ENCODE measurements at regions not wholly inside any gene's neighbourhood (a gene's known extent, or its start where the extent isn't known, plus 50 kb on each side); places are given as distances from the start of the nearest gene placed in this dataset.
A peak's percentile ranks its signal among the peaks of the same experiment; 100 is the strongest.
"Not testable (repeated sequence)": the region's sequence is repeated elsewhere in the genome, so short reads cannot be mapped to it uniquely, and the experiment has no call there.

DNA sequence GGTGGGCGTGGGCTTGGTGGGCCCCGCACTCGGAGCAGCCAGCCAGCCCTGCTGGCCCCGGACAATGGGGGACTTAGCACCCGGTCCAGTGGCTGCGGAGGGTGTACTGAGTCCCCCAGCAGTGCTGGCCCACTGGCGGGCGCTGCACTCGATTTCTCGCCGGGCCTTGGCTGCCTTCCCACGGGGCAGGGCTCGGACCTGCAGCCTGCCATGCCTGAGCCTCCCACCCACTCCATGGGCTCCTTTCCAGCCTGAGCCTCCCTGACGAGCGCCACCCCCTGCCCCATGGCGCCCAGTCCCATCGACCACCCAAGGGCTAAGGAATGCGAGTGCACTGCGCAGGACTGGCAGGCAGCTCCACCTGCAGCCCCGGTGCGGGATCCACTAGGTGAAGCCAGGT is 2147.6 kb downstream of the LRRC4C start:
- DNase-seq (ENCODE audit: low read depth in 4 of 4, low spot score in 3 of 4): not testable (repeated sequence)

DNA sequence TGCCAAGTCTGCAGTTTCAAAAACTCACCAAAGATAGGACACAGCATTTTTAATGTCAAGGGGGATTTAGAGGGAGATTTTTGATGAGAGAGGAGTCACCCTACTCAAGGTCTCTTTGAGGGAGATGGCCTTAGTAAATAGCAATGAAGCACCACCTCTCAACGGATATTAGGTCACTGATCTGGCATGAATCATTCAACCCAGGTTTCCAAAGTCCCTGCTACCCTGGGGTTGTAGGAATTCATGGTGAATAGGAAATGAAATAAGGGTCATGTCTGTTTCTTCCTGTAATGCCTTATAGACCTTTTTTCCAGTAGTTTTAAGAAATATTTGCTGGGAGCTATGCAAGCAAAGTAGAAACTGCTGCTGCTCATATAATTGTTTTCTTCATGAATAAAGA is 2154.9 kb downstream of the LRRC4C start:
- no peak for DNase-seq (ENCODE audit: low read depth in 4 of 4, low spot score in 3 of 4)

DNA sequence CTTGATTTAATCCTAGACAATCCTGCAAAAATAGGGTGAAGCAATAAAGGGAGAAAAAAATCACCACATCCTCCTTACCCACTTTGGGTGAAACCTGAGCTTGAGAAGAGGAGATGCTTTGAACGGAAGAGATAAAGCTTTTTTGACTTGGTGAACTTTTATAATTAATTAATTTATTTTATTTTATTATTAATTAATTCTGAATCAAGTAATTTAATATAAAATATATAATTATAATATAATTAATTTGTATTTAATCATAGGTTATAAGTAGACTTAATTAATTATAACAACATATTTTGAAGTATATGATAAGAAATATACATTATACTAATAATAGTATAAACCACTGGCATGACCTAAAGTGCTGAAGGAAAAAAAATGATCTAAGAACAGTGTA is 2164.8 kb downstream of the LRRC4C start:
- DNase-seq (ENCODE audit: low read depth in 4 of 4, low spot score in 3 of 4): no peak

DNA sequence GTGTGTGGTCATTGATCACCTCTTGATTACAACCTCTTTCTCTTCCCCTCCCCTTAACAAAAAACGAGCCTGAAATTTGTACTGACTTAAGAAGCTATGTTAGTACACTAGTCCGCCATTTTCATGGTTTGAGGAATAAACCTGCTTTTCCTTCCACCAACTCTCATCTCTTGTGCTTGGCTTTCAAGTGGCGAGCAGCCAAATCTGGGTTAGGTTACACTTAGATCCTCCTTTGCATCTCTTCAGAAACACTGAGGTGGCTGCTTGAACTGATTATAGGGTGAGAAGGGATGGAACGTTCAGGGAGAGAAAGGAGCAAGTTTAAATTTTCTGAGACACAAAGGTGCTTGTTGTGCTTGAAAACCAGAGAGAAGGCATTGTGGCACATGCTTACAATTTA is 2171.4 kb downstream of the LRRC4C start:
- DNase-seq (ENCODE audit: low read depth in 4 of 4, low spot score in 3 of 4): no peak

DNA sequence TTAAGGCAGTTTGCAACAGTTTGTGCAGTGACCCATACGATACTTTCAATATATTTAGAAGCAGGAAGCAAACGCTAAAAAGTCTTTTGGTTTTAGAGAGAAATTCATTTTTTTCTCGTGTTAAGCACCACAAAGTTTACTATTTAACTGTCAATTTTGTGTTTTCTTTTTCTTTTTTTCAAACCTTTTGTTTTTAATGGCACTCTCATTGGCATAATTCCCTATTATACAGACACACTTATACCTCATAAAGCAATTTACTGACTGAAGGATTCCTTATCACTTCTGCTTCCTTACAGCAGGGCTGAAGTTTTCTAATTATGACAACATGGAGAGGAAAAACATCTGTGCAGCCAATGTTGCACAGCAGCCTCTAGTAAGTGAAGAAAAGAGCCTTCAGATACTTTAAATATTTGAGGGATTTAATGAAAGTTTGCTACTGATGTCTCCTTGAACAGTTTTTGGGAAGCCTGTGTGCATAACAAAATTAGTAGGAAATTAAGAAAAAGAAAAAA is 2191.2 kb downstream of the LRRC4C start:
- peak; percentile 6 to 20 (median 14) for DNase-seq (ENCODE audit: low read depth in 4 of 4, low spot score in 3 of 4)

DNA sequence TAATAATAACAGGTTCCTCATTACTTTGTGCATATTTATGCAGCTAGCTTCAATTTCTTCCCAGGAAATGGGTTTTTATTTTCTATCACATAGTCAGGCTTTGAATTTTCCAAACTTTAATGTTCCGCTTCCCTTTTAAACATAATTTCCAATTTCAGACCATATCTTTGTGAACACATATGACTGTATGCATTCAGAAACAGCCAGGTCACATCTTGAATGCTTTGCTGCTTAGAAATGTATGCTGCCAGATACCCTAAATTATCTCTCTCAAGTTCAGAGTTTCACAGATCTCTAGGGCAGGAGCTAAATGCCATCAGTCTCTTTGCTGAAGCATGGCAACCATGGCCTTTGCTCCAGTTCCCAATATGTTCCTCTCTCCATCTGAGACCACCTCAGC is 2203.8 kb downstream of the LRRC4C start:
- no peak for DNase-seq (ENCODE audit: low read depth in 4 of 4, low spot score in 3 of 4)

DNA sequence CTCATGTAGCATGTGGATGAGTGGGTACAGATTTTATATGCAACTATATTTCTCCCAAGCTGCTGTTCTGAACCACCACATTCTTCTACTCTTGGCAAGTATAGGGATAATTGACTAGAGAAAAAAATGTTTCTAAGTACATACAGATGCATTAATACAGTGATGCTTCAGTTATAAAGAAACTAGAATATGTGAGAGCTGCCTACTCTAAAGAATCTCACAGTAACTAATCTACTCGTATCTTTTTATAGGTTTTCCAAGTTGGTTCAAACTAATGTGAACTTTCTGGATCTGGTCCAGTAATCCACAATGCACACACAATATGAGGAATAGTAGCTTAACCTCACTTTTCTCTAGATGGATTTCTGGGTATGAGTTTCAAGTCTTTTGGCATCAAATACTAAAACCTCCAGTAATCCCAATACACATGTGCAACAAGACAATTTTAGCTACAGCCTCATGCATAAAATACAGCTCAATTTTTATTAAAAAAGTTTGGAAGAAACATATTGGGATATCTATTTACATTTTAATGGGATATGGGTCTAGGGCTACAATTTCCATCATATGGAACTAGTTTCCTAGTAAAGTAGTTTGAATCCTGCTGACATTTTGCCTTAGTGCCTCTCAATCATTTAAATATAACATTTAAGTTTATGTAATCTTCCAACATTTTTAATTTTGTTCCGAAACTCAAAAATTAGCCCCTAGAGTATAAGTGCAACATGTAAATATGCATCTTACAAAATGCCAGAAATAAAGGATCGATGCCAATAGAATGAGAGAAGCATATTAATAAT is 2209.7 kb downstream of the LRRC4C start:
- no peak for DNase-seq (ENCODE audit: low read depth in 4 of 4, low spot score in 3 of 4)

DNA sequence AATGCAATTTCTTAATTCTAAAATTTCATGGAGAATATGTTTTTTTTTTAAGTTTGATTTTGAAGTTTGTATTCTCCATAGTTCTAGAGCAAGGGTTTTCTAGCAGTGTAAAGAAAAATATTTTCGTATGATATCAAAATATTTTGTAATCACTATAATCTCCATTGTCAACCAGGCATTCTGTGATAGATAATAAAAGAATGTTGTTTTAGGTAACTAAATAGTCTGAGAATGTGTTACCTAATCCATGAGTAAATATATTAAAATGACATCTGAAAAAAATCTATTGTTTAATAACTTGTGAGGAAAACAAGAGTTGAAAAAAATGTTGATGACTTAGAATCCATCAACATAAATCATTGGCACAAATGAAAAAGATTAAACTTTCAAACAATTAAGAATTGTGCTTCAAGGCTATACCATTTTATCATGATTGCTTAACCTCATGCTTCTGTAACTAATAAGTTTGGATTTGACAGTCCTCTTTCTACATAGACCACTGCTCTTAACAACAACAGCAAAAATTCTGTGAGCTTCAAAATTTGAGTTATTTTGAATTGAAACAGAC is 2211.8 kb downstream of the LRRC4C start:
- no peak for DNase-seq (ENCODE audit: low read depth in 4 of 4, low spot score in 3 of 4)

DNA sequence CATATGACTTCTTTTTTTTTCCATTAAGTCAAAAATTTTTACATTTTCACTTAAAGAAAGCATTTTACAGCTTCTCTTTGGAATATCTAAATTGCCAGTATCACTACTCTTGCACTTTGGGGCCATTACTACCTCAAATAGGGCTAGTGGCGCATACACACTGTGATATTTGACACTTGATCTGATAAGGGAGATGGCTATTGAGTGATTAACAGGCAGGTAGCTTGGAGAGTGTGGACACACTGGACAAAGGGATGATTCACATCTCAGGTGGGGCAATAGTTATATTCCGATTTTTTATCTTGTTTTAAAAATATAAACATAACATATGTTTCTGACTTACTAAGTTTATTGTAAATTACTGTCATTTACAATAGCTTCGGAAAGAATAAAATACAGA is 2219.9 kb downstream of the LRRC4C start:
- DNase-seq (ENCODE audit: low read depth in 4 of 4, low spot score in 3 of 4): no peak

DNA sequence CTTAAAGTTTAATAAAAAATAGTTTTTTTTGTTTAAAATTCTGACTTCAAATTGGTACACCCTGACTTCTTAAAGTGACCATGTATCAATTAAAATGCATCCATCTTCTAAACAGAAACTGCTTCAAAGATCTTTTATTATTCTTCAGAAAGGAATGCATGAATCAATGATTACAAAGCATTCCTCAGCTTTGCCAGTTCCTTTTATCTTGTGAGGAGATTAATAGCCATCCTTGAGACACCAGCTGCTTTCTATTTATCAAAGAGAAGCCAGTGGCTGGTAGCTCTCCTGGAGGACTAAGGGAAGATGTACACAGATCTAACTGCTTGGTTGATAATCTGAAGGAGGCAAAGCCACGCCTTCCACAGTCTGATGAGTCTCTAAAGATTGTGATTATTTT is 2222.5 kb downstream of the LRRC4C start:
- DNase-seq (ENCODE audit: low read depth in 4 of 4, low spot score in 3 of 4): no peak

DNA sequence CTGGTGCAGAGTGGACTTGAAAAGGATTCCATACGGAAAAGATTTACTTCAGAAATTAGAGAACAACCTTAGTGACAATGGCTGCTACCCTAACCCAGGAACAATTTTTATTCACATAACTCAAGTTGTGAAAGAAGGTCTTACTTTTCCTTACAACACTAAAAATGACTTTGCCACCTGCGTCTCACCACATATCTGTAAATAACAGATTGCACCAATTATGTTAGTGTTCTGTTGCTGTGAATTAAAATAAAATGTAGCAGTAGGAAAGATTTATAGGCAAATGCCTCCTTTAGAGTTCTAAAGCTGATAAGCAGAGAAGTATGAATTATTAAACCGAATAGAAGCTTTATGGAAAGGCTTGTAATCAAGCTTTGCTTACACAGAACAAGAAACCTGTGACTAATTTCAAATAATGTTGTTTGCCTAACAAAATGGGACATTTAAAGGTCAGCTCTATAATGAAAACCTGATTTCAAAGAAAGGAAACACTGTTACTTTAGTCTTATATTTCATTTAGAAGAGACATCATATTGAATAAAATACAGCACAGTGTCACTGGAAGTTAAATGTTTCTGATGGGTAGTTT is 2237.8 kb downstream of the LRRC4C start:
- no peak for DNase-seq (ENCODE audit: low read depth in 4 of 4, low spot score in 3 of 4)

DNA sequence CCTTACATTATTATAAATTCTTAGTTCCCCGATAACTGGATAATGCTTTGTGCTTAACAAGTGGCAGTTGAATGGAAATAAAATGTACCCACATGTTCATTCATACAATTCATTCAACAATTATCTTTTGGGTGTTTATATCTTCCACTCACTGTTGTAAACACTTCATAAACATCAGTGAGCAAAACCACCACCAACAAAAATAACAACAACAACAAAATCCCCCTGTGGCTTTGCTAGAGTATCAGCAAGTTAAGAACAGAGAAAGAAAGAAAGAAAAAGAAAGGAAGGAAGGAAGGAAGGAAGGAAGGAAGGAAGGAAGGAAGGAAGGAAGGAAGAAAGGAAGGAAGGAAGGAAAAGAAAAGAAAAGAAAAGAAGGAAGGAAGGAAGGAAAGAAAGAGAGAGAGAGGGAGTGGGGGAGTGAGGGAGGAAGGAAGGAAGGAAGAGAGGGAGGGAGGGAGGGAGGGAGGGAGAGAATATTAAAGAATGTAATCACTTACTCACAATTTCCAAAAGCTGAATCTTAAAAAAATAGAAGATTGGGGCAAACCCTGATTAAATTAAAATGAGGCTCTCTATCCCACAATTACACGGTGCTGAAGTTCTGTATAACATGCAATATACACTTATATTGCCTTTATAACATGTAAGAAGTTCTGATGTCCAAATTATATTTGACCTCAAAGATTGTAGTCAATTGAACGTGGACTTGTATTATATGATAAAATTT is 2238.8 kb downstream of the LRRC4C start:
- DNase-seq (ENCODE audit: low read depth in 4 of 4, low spot score in 3 of 4): no peak

DNA sequence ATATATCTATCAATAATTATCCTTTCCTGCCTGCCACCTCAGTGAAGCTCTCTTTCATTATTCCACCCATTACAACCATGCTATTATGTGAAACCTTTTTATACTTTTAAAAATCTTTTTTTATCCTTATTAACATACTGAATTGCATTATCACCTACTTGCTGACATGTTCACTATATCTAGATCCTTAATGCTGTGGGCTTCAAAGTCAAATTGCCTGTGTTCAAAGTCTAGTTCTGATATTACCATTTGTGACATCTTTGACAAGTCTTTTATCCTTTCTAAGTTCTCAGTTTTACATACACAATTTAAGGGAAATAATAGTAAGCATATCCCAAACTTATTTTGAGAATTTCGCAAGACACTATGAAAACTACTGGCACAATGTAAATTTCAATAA is 2239.4 kb downstream of the LRRC4C start:
- DNase-seq (ENCODE audit: low read depth in 4 of 4, low spot score in 3 of 4): no peak

DNA sequence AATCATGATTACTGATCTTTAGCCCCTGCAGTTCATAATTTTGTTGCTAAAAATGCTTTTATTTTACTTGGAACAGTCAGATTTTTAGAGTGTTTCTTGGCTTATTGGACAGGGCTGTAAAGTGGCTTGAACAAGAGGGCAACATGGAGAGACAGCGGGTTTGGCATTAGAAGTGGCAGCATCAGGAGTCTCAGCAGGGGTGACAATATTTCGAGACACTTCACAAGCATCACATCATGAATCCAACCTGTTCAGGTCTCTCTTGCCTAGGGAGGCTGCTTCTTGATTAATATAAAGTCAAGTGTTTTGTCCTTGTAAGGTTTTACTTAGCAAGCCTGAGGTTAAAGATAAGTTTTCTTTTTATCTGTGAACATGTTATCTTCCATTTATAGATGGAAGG is 2249.5 kb downstream of the LRRC4C start:
- no peak for DNase-seq (ENCODE audit: low read depth in 4 of 4, low spot score in 3 of 4)

DNA sequence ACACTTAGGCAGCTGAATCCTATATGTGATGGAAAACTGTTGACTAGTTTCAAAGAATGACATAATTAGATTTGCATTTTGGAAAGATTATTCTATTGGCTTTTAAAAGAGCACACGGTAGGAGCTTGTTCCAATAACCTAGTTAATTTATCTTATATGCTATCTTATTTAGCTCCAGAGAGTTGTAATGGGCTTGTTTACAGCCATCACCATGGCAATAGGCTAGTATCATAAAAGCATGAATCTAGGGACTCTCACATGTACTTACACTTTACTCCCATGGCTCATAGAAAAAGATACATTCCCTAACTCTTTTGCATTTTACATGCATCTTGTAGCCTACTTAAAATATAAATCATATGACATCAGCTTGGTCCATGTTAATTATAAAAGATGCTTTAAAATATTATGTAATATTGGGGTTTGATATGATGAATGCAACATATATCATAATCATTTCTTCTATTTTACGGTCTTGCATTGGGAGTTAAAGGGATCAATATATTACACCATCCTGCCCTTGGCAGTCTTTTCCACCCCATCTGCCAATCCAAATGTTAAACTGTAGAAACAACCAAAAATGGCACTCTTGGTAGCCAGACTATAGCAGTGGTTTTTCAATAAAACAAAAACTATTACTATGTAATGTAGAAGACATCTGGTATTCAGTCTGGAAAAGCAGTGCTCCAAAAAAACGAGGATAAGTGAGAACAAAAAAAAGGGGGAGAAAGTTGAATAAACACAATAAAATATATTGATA is 2254.0 kb downstream of the LRRC4C start:
- DNase-seq (ENCODE audit: low read depth in 4 of 4, low spot score in 3 of 4): no peak

DNA sequence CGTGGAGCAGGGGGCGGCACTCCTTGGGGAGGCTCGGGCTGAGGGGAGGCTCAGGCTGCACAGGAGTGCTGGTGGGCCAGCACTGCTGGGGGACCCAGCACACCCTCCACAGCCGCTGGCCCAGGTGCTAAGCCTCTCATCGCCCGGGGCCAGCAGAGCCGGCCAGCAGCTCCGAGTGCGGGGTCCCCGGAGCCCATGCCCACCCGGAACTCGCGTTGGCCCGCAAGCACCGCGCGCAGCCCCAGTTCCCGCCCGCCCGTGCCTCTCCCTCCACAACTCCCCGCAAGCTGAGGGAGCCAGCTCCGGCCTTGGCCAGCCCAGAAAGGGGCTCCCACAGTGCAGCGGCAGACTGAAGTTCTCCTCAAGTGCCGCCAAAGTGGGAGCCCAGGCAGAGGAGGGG is 2266.8 kb downstream of the LRRC4C start:
- no peak for DNase-seq (ENCODE audit: low read depth in 4 of 4, low spot score in 3 of 4)

DNA sequence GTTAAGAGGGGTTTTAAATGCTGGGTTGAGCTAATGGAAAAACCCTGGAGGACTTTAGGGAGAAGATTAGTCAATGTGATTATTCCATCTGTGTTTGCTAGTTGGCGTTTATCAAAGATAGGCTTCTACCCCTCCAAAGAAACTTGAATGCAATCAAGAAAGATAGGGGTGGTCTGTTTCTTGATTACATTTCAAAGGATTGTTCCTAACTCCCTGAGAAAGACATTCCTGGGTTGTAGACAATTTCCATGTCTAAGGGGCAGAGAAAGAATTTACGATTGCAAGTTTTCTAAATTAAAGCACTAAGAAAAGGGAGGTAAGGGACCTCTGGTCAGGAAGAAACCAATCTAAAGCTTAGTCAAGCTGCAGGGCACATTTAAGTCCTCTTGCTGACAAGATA is 2268.7 kb downstream of the LRRC4C start:
- DNase-seq (ENCODE audit: low read depth in 4 of 4, low spot score in 3 of 4): no peak

DNA sequence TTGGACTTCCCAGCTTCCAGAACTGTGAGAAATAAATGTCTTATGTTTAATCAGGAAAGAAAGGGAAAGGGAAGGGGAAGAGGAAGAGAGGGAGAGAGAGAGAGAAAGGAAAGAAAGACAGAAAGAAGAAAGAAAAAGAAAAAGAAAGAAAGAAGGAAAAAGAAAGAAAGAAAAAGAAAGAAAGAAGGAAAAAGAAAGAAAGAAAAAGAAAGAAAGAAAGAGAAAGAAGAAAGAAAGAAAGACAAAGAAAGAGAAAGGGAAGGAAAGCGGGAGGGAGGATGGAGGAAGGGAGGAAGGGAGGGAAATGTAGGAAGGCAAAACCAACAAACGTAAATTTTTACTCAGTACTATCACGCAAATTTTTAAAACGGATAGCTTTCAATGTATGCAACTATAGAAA is 2281.8 kb downstream of the LRRC4C start:
- no peak for DNase-seq (ENCODE audit: low read depth in 4 of 4, low spot score in 3 of 4)

DNA sequence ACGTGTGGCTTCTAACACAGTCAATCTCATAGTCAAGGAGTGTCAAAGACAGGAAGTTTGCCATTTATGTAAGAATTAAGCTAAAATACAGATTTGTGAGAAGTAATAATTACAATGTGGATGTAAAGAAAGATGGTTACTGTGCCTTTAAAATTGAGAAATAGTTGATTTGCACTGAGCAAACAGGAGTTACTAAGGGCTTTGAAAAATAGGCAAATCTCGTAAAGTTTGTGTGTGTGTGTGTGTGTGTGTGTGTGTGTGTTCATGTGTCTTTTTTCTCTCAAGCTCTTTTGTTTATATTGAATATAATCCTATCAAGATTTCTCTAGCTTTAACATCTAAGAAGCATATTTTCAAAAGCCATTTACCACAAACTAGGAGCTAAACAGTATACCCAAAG is 2284.5 kb downstream of the LRRC4C start:
- DNase-seq (ENCODE audit: low read depth in 4 of 4, low spot score in 3 of 4): no peak

DNA sequence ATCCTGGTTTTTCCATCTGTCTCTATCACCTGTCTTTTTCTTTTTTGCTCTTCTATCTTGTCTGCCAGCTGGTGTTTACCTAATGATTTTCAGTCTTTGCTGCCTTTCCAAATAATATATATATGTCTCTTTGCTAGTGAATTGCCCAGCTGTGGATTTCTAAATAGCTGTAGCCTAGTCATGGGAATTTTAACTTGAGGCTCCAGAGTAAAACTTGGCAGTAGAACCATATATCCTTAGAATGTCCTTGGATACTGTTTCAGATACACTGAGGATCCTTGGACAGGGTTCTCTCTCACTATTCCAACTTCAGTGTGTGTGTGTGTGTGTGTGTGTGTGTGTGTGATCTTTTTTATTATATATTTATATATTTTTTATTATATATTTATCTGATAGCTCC is 2285.3 kb downstream of the LRRC4C start:
- no peak for DNase-seq (ENCODE audit: low read depth in 4 of 4, low spot score in 3 of 4)

DNA sequence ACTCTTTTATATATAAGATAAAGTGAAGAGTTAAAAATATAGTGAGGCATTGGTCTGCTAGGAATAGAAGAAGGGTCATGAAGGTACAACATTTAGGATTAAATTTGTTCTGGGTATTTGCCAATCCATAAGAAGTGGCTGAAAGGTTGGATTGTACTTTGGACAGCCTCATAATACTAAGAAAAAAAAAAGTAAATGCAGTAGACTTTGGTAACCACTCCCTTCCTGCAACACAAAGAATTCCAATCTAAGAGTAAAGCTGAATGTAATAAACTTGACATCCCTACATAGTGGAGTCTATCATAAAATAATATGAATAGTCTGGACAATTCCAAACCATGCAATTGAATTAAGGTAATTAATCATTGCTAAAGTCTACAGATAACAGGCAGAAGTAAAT is 2294.4 kb downstream of the LRRC4C start:
- DNase-seq (ENCODE audit: low read depth in 4 of 4, low spot score in 3 of 4): no peak

All from left renal pelvis (tissue), 4 donors.